Mesenchymal stem cell (in vitro differentiated cells and primary cell): ENCODE measurements at regions not wholly inside any gene's neighbourhood (a gene's known extent, or its start where the extent isn't known, plus 50 kb on each side); places are given as distances from the start of the nearest gene placed in this dataset.

Source experiments
- DNase-seq: peaks from one replicate; pipeline ENCODE4 v3.0.0-alpha.2; 2013
- H2AFZ ChIP-seq: one replicate; pipeline ENCODE4 v1.6.1; 2013; ENCODE audit warnings: low read depth, mild to moderate bottlenecking, control low read depth, inconsistent platforms, low read length, moderate library complexity
- H2AK5ac ChIP-seq: 2 replicates; pipeline ENCODE4 v1.6.1; 2013; ENCODE audit warnings: low read length, moderate library complexity, mild to moderate bottlenecking, inconsistent platforms; ENCODE audit not compliant: severe bottlenecking
- H2BK120ac ChIP-seq: one replicate; pipeline ENCODE4 v1.6.1; 2013; ENCODE audit warnings: low read depth, mild to moderate bottlenecking, inconsistent platforms, low read length, moderate library complexity
- H2BK12ac ChIP-seq, 2 experiments: one replicate each; pipeline ENCODE4 v1.6.1; 2013; ENCODE audit warnings: inconsistent platforms in 2 of 2, low read length in 2 of 2, mild to moderate bottlenecking in 2 of 2, moderate library complexity in 2 of 2, control low read depth in 1 of 2
- H2BK15ac ChIP-seq: one replicate; pipeline ENCODE4 v1.6.1; 2013; ENCODE audit warnings: mild to moderate bottlenecking, low read depth, inconsistent platforms; ENCODE audit not compliant: poor library complexity, severe bottlenecking
- H2BK5ac ChIP-seq: 2 replicates; pipeline ENCODE4 v1.6.1; 2013; ENCODE audit warnings: low read depth, mild to moderate bottlenecking, low read length, control low read depth, inconsistent platforms; ENCODE audit not compliant: poor library complexity, severe bottlenecking
- H3K14ac ChIP-seq, 2 experiments: one replicate each; pipeline ENCODE4 v1.6.1; 2013; ENCODE audit warnings: inconsistent platforms in 2 of 2, low read length in 2 of 2, control low read depth in 1 of 2, mild to moderate bottlenecking in 1 of 2, moderate library complexity in 1 of 2
- H3K18ac ChIP-seq, 2 experiments: one replicate each; pipeline ENCODE4 v1.6.1; 2013; ENCODE audit warnings: inconsistent platforms in 2 of 2, low read length in 2 of 2, control low read depth in 1 of 2, low read depth in 1 of 2, mild to moderate bottlenecking in 1 of 2
- H3K23ac ChIP-seq, 2 experiments: one replicate each; pipeline ENCODE4 v1.6.1; 2013; ENCODE audit warnings: inconsistent platforms in 2 of 2, low read length in 2 of 2, mild to moderate bottlenecking in 2 of 2, moderate library complexity in 2 of 2, control low read depth in 1 of 2
- H3K27ac ChIP-seq: 2 replicates; pipeline ENCODE4 v1.5.1; 2013; ENCODE audit warnings: mild to moderate bottlenecking, moderate library complexity, low read length, control low read depth, inconsistent platforms; ENCODE audit not compliant: poor library complexity, severe bottlenecking
- H3K27me3 ChIP-seq, 2 experiments: 2 replicates each; pipeline versions ENCODE4 v1.6.1 to v1.7.0; 2013; ENCODE audit warnings: low read length in 2 of 2, mild to moderate bottlenecking in 2 of 2, moderate library complexity in 2 of 2, control low read depth in 1 of 2, inconsistent platforms in 1 of 2; ENCODE audit not compliant: control insufficient read depth in 1 of 2, insufficient read depth in 1 of 2
- H3K36me3 ChIP-seq, 2 experiments: 2 replicates each; pipeline versions ENCODE4 v1.6.1 to v1.7.0; 2013; ENCODE audit warnings: low read length in 2 of 2, control low read depth in 1 of 2, inconsistent platforms in 1 of 2, low read depth in 1 of 2, mild to moderate bottlenecking in 1 of 2; ENCODE audit not compliant: insufficient read depth in 2 of 2, control insufficient read depth in 1 of 2
- H3K4ac ChIP-seq, 2 experiments: one replicate each; pipeline ENCODE4 v1.6.1; 2013; ENCODE audit warnings: inconsistent platforms in 2 of 2, low read length in 2 of 2, mild to moderate bottlenecking in 2 of 2, moderate library complexity in 2 of 2, control low read depth in 1 of 2, low read depth in 1 of 2
- H3K4me1 ChIP-seq: 2 replicates; pipeline ENCODE4 v1.6.1; 2013; ENCODE audit warnings: low read depth, low read length, control low read depth; ENCODE audit not compliant: control insufficient read depth, insufficient read depth
- H3K4me2 ChIP-seq: 2 replicates; pipeline ENCODE4 v1.6.1; 2013; ENCODE audit warnings: low read length, mild to moderate bottlenecking, inconsistent platforms; ENCODE audit not compliant: poor library complexity, severe bottlenecking
- H3K4me3 ChIP-seq, 2 experiments: 2 replicates each; pipeline versions ENCODE4 v1.5.1 to v1.7.0; 2013; ENCODE audit warnings: low read length in 2 of 2, mild to moderate bottlenecking in 2 of 2, control low read depth in 1 of 2, low read depth in 1 of 2; ENCODE audit not compliant: insufficient read depth in 1 of 2
- H3K79me1 ChIP-seq: replicated peaks from 2 replicates; pipeline ENCODE4 v1.6.1; 2013; ENCODE audit warnings: mild to moderate bottlenecking, control low read depth, low read length, inconsistent platforms; ENCODE audit not compliant: poor library complexity, severe bottlenecking
- H3K9ac ChIP-seq: 2 replicates; pipeline ENCODE4 v1.7.0; 2013; ENCODE audit warnings: mild to moderate bottlenecking, low read length, moderate library complexity
- H3K9me3 ChIP-seq: 2 replicates; pipeline ENCODE4 v1.7.0; 2013; ENCODE audit warnings: mild to moderate bottlenecking, low read length; ENCODE audit not compliant: control insufficient read depth
- H4K8ac ChIP-seq: one replicate; pipeline ENCODE4 v1.6.1; 2013; ENCODE audit warnings: inconsistent platforms, mild to moderate bottlenecking, low read length, moderate library complexity
- H4K91ac ChIP-seq: one replicate; pipeline ENCODE4 v1.6.1; 2013; ENCODE audit warnings: mild to moderate bottlenecking, low read length, inconsistent platforms
- WGBS: methylation state at CpG from one replicate; pipeline ENCODE4 v1.1.7; 2013; ENCODE audit warnings: mixed read lengths; 5-methylcytosine and 5-hydroxymethylcytosine counted together

- H3K27me3 ChIP-seq: no peaks in the 10 kb centered on the region
- H3K4ac ChIP-seq: no peak overlapping the region
- no peaks in the 10 kb centered on the region for H3K36me3 ChIP-seq
- H4K8ac ChIP-seq: no peak overlapping the region
- H2AK5ac ChIP-seq: no peak overlapping the region
- WGBS: 57% methylated on average over 1 of the region's 2 CpGs
- no peak overlapping the region for H3K27ac ChIP-seq
- H3K14ac ChIP-seq: no peak overlapping the region
- no peak overlapping the region for H2BK12ac ChIP-seq
- H2AFZ ChIP-seq: no peak overlapping the region
- no peak overlapping the region for H3K23ac ChIP-seq
- H4K91ac ChIP-seq: no peak overlapping the region
- no peak overlapping the region for H3K18ac ChIP-seq
- no peaks in the 10 kb centered on the region for H3K4me1 ChIP-seq
- no peak overlapping the region for H2BK120ac ChIP-seq
- H3K9ac ChIP-seq: no peak overlapping the region
- no peak overlapping the region for H2BK5ac ChIP-seq
- H3K9me3 ChIP-seq: no peaks in the 10 kb centered on the region
- no peaks in the 10 kb centered on the region for H3K79me1 ChIP-seq
- no peak overlapping the region for H2BK15ac ChIP-seq
- no peak overlapping the region for H3K4me2 ChIP-seq
- H3K4me3 ChIP-seq: no peak overlapping the region
- DNase-seq: no peak
Observed at GRCh38 chr2:104472076-104472475, 381.8 kb upstream of the POU3F3 start.

GRCh38 chr2:104473546-104473945 lies 380.4 kb upstream of the POU3F3 start:
- no peak overlapping the region for H3K4ac ChIP-seq
- no peak overlapping the region for H3K4me3 ChIP-seq
- no peak for DNase-seq
- H2BK15ac ChIP-seq: no peak overlapping the region
- H3K4me2 ChIP-seq: no peak overlapping the region
- no peak overlapping the region for H3K27ac ChIP-seq
- H3K79me1 ChIP-seq: no peaks in the 10 kb centered on the region
- no peaks in the 10 kb centered on the region for H3K9me3 ChIP-seq
- no peak overlapping the region for H4K8ac ChIP-seq
- H2BK120ac ChIP-seq: no peak overlapping the region
- WGBS: 84% methylated on average over 2 of the region's 2 CpGs
- no peaks in the 10 kb centered on the region for H3K36me3 ChIP-seq
- no peak overlapping the region for H3K14ac ChIP-seq
- H4K91ac ChIP-seq: no peak overlapping the region
- no peaks in the 10 kb centered on the region for H3K4me1 ChIP-seq
- no peaks in the 10 kb centered on the region for H3K27me3 ChIP-seq
- no peak overlapping the region for H2AFZ ChIP-seq
- no peak overlapping the region for H3K18ac ChIP-seq
- no peak overlapping the region for H2AK5ac ChIP-seq
- no peak overlapping the region for H2BK5ac ChIP-seq
- no peak overlapping the region for H3K23ac ChIP-seq
- no peak overlapping the region for H2BK12ac ChIP-seq
- no peak overlapping the region for H3K9ac ChIP-seq

- Histone ChIP-seq H3K27me3 (no peaks in the 10 kb centered on the region), H3K23ac (no peak overlapping the region), H2AFZ (no peak overlapping the region), H3K79me1 (no peaks in the 10 kb centered on the region), H3K9me3 (no peaks in the 10 kb centered on the region), H3K14ac (no peak overlapping the region), H2BK5ac (no peak overlapping the region), H2AK5ac (no peak overlapping the region), H2BK120ac (no peak overlapping the region), H4K91ac (no peak overlapping the region), H2BK15ac (no peak overlapping the region), H3K4me1 (no peaks in the 10 kb centered on the region), H3K9ac (no peak overlapping the region), H3K4me2 (no peak overlapping the region), H4K8ac (no peak overlapping the region), H3K36me3 (no peaks in the 10 kb centered on the region), H3K18ac (no peak overlapping the region), H3K27ac (no peak overlapping the region), H2BK12ac (no peak overlapping the region), H3K4ac (no peak overlapping the region), H3K4me3 (no peak overlapping the region)
- DNase-seq: no peak
- WGBS: 77% methylated on average over 6 of the region's 6 CpGs
Observed at GRCh38 chr2:104474716-104475115, 379.2 kb upstream of the POU3F3 start.

- Histone ChIP-seq H3K18ac (no peak overlapping the region), H3K23ac (no peak overlapping the region), H3K9me3 (no peaks in the 10 kb centered on the region), H3K4me2 (no peak overlapping the region), H2BK5ac (no peak overlapping the region), H2BK120ac (no peak overlapping the region), H2AK5ac (no peak overlapping the region), H3K36me3 (no peaks in the 10 kb centered on the region), H4K91ac (no peak overlapping the region), H3K27me3 (no peaks in the 10 kb centered on the region), H4K8ac (no peak overlapping the region), H2BK12ac (no peak overlapping the region), H3K4me1 (no peaks in the 10 kb centered on the region), H3K4ac (no peak overlapping the region), H3K27ac (no peak overlapping the region), H3K4me3 (no peak overlapping the region), H3K79me1 (no peaks in the 10 kb centered on the region), H2BK15ac (no peak overlapping the region), H3K9ac (no peak overlapping the region), H2AFZ (no peak overlapping the region), H3K14ac (no peak overlapping the region)
- no peak for DNase-seq
- WGBS: 58% methylated on average over 3 of the region's 3 CpGs
Observed at GRCh38 chr2:104476075-104476474, 377.8 kb upstream of the POU3F3 start.
